Stimulated activated CD8-positive, alpha-beta memory T cell treated with anti-CD3 and anti-CD28 coated beads, Interleukin-4, amount 100 ng/mL, for 48 hours (primary cell): ENCODE measurements at regions not wholly inside any gene's neighbourhood (a gene's known extent, or its start where the extent isn't known, plus 50 kb on each side); places are given as distances from the start of the nearest gene placed in this dataset.

Source experiments
- DNase-seq: peaks from one replicate; pipeline ENCODE4 v3.0.0-alpha.2; 2020

- DNase-seq = no peak
Observed at GRCh38 chr17:17398188-17398942, 78.4 kb upstream of the MED9 start.

GRCh38 chr17:17398943-17399926 is 77.6 kb upstream of the MED9 start:
- DNase-seq = no peak

GRCh38 chr17:17400070-17400469 is 76.7 kb upstream of the MED9 start:
- no peak for DNase-seq

GRCh38 chr17:17400566-17401184 is 76.1 kb upstream of the MED9 start:
- DNase-seq = no peak

- peak; percentile 38 for DNase-seq
Observed at GRCh38 chr17:17401271-17401781, 75.5 kb upstream of the MED9 start.

GRCh38 chr17:17402558-17402957 is 74.2 kb upstream of the MED9 start:
- DNase-seq = no peak

GRCh38 chr17:17403065-17403464 is 73.7 kb upstream of the MED9 start:
- no peak for DNase-seq

GRCh38 chr17:17403899-17404576 is 72.8 kb upstream of the MED9 start:
- DNase-seq = peak; percentile 55

GRCh38 chr17:17405673-17406072 is 71.1 kb upstream of the MED9 start:
- no peak for DNase-seq

- DNase-seq = no peak
Observed at GRCh38 chr17:17406225-17406624, 70.6 kb upstream of the MED9 start.

GRCh38 chr17:17408236-17408794 is 68.5 kb upstream of the MED9 start:
- DNase-seq = no peak

- DNase-seq = no peak
Observed at GRCh38 chr17:17410357-17410756, 66.4 kb upstream of the MED9 start.

GRCh38 chr17:17411692-17412091 is 65.1 kb upstream of the MED9 start:
- DNase-seq = no peak

GRCh38 chr17:17412326-17412725 is 64.5 kb upstream of the MED9 start:
- DNase-seq = no peak

GRCh38 chr17:17413215-17413792 is 63.5 kb upstream of the MED9 start:
- DNase-seq = no peak

GRCh38 chr17:17413821-17414220 is 63.0 kb upstream of the MED9 start:
- DNase-seq = no peak

GRCh38 chr17:17414341-17414805 is 62.4 kb upstream of the MED9 start:
- no peak for DNase-seq

- no peak for DNase-seq
Observed at GRCh38 chr17:17415006-17415405, 61.8 kb upstream of the MED9 start.

- DNase-seq = no peak
Observed at GRCh38 chr17:17416007-17416399, 60.8 kb upstream of the MED9 start.

GRCh38 chr17:17416400-17417360 is 60.1 kb upstream of the MED9 start:
- DNase-seq = no peak
